Upper lobe of right lung (tissue), 1 donor: ENCODE measurements at regions not wholly inside any gene's neighbourhood (a gene's known extent, or its start where the extent isn't known, plus 50 kb on each side); places are given as distances from the start of the nearest gene placed in this dataset.

Source experiments
- ATAC-seq: fragments of 200-7000 bp; cut with Tn5 transposase; one replicate; pipeline ENCODE4 v1.9.1; 2020; ENCODE audit warnings: mild to moderate bottlenecking, moderate library complexity
- DNase-seq: peaks from one replicate; pipeline ENCODE4 v3.0.0-alpha.2; 2020
- H3K27ac ChIP-seq: fragments of 200-600 bp; one replicate; pipeline ENCODE4 v1.8.0; 2022
- H3K27me3 ChIP-seq: fragments of 200-600 bp; one replicate; pipeline ENCODE4 v1.8.0; 2022; ENCODE audit warnings: mild to moderate bottlenecking
- H3K36me3 ChIP-seq: fragments of 200-600 bp; one replicate; pipeline ENCODE4 v1.8.0; 2022
- H3K4me1 ChIP-seq: fragments of 200-600 bp; one replicate; pipeline ENCODE4 v1.8.0; 2022
- H3K4me3 ChIP-seq: fragments of 200-600 bp; one replicate; pipeline ENCODE4 v1.8.0; 2022; ENCODE audit warnings: mild to moderate bottlenecking
- H3K9me3 ChIP-seq: fragments of 200-600 bp; one replicate; pipeline ENCODE4 v1.8.0; 2022
- intact Hi-C: fragments of 100-400 bp; cut with DNase I; formaldehyde crosslinking; loops from one replicate; pipeline ENCODE4 v1.11.0; 2022
- TF ChIP-seq, protein P1 (sequence below): fragments of 200-600 bp; IDR thresholded peaks from one replicate; pipeline ENCODE4 v1.8.0; 2022; ENCODE audit warnings: antibody characterized with exemption
- donor health status: DM: no; HTN: yes; CAD: no; lungs with severe emphysema.

DNA sequence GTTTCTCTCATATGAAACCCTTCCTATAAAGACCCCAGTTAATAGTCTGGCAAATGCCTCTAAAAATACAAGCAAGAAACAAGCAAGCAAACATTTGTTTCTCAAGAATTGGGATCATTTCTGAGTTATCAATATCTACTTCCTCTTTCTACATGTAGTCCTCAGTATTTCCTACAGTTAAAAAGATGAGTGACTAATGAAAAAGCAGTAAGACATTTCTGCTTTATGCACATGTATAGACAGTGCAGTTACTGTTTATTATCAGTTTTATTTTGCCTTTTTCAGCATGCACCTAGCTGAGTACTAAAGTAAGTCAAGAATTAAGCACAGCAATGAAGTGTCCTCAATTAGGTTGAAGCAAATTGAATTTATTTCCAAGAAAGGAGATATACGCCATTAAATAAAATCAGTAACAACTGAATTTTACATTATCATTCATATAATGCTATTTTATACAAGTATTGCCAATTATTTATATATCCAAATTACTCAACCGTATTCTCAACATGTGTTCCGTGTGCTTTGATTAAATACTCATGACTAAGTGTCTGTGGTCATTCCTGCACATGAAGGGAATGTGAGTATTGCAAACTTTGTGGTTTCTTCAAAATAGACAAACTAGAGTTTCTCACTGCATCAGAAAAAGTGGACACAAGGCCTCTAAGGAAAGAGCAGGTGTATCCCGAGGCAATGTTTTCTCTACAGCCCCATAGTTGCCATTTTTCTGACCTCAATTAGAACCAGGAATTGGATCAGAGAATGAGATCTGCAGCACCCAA lies 159.3 kb upstream of the MARCKS start:
- TF ChIP-seq, protein P1, sequence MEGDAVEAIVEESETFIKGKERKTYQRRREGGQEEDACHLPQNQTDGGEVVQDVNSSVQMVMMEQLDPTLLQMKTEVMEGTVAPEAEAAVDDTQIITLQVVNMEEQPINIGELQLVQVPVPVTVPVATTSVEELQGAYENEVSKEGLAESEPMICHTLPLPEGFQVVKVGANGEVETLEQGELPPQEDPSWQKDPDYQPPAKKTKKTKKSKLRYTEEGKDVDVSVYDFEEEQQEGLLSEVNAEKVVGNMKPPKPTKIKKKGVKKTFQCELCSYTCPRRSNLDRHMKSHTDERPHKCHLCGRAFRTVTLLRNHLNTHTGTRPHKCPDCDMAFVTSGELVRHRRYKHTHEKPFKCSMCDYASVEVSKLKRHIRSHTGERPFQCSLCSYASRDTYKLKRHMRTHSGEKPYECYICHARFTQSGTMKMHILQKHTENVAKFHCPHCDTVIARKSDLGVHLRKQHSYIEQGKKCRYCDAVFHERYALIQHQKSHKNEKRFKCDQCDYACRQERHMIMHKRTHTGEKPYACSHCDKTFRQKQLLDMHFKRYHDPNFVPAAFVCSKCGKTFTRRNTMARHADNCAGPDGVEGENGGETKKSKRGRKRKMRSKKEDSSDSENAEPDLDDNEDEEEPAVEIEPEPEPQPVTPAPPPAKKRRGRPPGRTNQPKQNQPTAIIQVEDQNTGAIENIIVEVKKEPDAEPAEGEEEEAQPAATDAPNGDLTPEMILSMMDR = no peak
- Histone ChIP-seq H3K4me3 (no peak overlapping the region), H3K9me3 (no peaks in the 10 kb centered on the region), H3K27ac (no peak overlapping the region), H3K4me1 (no peaks in the 10 kb centered on the region), H3K27me3 (no peaks in the 10 kb centered on the region), H3K36me3 (no peaks in the 10 kb centered on the region)
- DNase-seq (no peak), ATAC-seq (no peak)
- intact Hi-C loops = no loop called here

- no peak overlapping the region for H3K4me3 ChIP-seq
- no peak for ATAC-seq
- H3K4me1 ChIP-seq = no peaks in the 10 kb centered on the region
- no peaks in the 10 kb centered on the region for H3K27me3 ChIP-seq
- H3K9me3 ChIP-seq = no peaks in the 10 kb centered on the region
- intact Hi-C loops = no loop called here
- TF ChIP-seq, protein P1 = no peak
- no peak overlapping the region for H3K27ac ChIP-seq
- no peaks in the 10 kb centered on the region for H3K36me3 ChIP-seq
- DNase-seq = no peak
These were observed 157.9 kb upstream of the MARCKS start for GRCh38 chr6:113699239-113699638.

GRCh38 chr6:113701552-113702254 lies 155.4 kb upstream of the MARCKS start:
- ATAC-seq (no peak), DNase-seq (no peak)
- Histone ChIP-seq H3K4me1 (no peaks in the 10 kb centered on the region), H3K9me3 (no peaks in the 10 kb centered on the region), H3K4me3 (no peak overlapping the region), H3K27me3 (no peaks in the 10 kb centered on the region), H3K36me3 (no peaks in the 10 kb centered on the region), H3K27ac (no peak overlapping the region)
- TF ChIP-seq, protein P1 = no peak
- intact Hi-C loops = no loop called here

- DNase-seq = no peak
These were observed 150.0 kb upstream of the MARCKS start for GRCh38 chr6:113707194-113707593.

GRCh38 chr6:113709936-113710509 lies 147.1 kb upstream of the MARCKS start:
- H3K9me3 ChIP-seq = no peaks in the 10 kb centered on the region
- H3K4me1 ChIP-seq = no peaks in the 10 kb centered on the region
- no peaks in the 10 kb centered on the region for H3K27me3 ChIP-seq
- H3K4me3 ChIP-seq = no peak overlapping the region
- H3K27ac ChIP-seq = no peak overlapping the region
- DNase-seq = no peak
- no peaks in the 10 kb centered on the region for H3K36me3 ChIP-seq
- intact Hi-C loops = no loop called here
- ATAC-seq = no peak
- TF ChIP-seq, protein P1 = no peak

More at GRCh38 chr6:113707194-113707593, 150.0 kb upstream of the MARCKS start:
- intact Hi-C loops = no loop called here
- no peak for ATAC-seq
- no peak overlapping the region for H3K27ac ChIP-seq
- H3K36me3 ChIP-seq = no peaks in the 10 kb centered on the region
- no peaks in the 10 kb centered on the region for H3K9me3 ChIP-seq
- H3K27me3 ChIP-seq = no peaks in the 10 kb centered on the region
- TF ChIP-seq, protein P1 = no peak
- H3K4me3 ChIP-seq = no peak overlapping the region
- H3K4me1 ChIP-seq = no peaks in the 10 kb centered on the region
